Right ventricle myocardium superior (tissue), 1 donor: ENCODE measurements at regions not wholly inside any gene's neighbourhood (a gene's known extent, or its start where the extent isn't known, plus 50 kb on each side); places are given as distances from the start of the nearest gene placed in this dataset.
"Not testable (repeated sequence)": the region's sequence is repeated elsewhere in the genome, so short reads cannot be mapped to it uniquely, and the experiment has no call there.

Source experiments
- ATAC-seq: fragments of 200-7000 bp; cut with Tn5 transposase; one replicate; pipeline ENCODE4 v1.9.1; 2020; ENCODE audit warnings: mild to moderate bottlenecking; ENCODE audit not compliant: poor library complexity
- DNase-seq: peaks from one replicate; pipeline ENCODE4 v3.0.0-alpha.2; 2020
- intact Hi-C: fragments of 100-400 bp; cut with DNase I; formaldehyde crosslinking; loops from one replicate; pipeline ENCODE4 v1.11.2; 2022
- donor health status: DM: no; HTN: yes; CAD: no; lungs with severe emphysema.

- DNase-seq, result no peak
- intact Hi-C loops, result no loop called here
These were observed 70.8 kb downstream of the YTHDF1 start for GRCh38 chr20:63145156-63145555.

GRCh38 chr20:63142933-63143332 is 73.0 kb downstream of the YTHDF1 start:
- no peak for ATAC-seq
- DNase-seq, result no peak
- intact Hi-C loops, result no loop called here

More at GRCh38 chr20:63145156-63145555, 70.8 kb downstream of the YTHDF1 start:
- ATAC-seq, result no peak

GRCh38 chr20:63141531-63141930 is 74.4 kb downstream of the YTHDF1 start:
- DNase-seq (peak; percentile 19), ATAC-seq (no peak)
- intact Hi-C loops, result no loop called here

GRCh38 chr20:63140514-63141433 is 75.2 kb downstream of the YTHDF1 start:
- ATAC-seq (no peak), DNase-seq (peak; percentile 20)
- intact Hi-C loops, result no loop called here

GRCh38 chr20:63139837-63140236 is 76.1 kb downstream of the YTHDF1 start:
- ATAC-seq (no peak), DNase-seq (peak; percentile 20)
- intact Hi-C loops, result no loop called here

- DNase-seq (peak; percentile 12), ATAC-seq (no peak)
- intact Hi-C loops, result no loop called here
These were observed 76.6 kb downstream of the YTHDF1 start for GRCh38 chr20:63139356-63139755.

GRCh38 chr20:63138855-63139341 is 77.0 kb downstream of the YTHDF1 start:
- peak; percentile 8 for DNase-seq

GRCh38 chr20:63137851-63138415 is 78.0 kb downstream of the YTHDF1 start:
- ATAC-seq (no peak), DNase-seq (peak; percentile 13)
- intact Hi-C loops, result no loop called here

More at GRCh38 chr20:63138855-63139341, 77.0 kb downstream of the YTHDF1 start:
- ATAC-seq, result no peak
- intact Hi-C loops, result no loop called here

- intact Hi-C loops, result no loop called here
- DNase-seq, result peak; percentile 17
- ATAC-seq, result no peak
These were observed 79.6 kb downstream of the YTHDF1 start for GRCh38 chr20:63136296-63136695.

GRCh38 chr20:63135411-63135810 is 80.5 kb downstream of the YTHDF1 start:
- intact Hi-C loops, result no loop called here
- DNase-seq, result no peak
- ATAC-seq, result no peak

GRCh38 chr20:63134711-63135361 is 81.1 kb downstream of the YTHDF1 start:
- intact Hi-C loops, ATAC-seq, DNase-seq: not testable (repeated sequence)

- DNase-seq (no peak), ATAC-seq (no peak)
- intact Hi-C loops, result no loop called here
These were observed 81.7 kb downstream of the YTHDF1 start for GRCh38 chr20:63134201-63134612.

GRCh38 chr20:63133481-63134091 is 82.3 kb downstream of the YTHDF1 start:
- DNase-seq (no peak), ATAC-seq (no peak)
- intact Hi-C loops, result no loop called here

GRCh38 chr20:63132715-63133471 is 83.0 kb downstream of the YTHDF1 start:
- ATAC-seq (no peak), DNase-seq (no peak)
- intact Hi-C loops, result no loop called here

GRCh38 chr20:63132131-63132714 is 83.7 kb downstream of the YTHDF1 start:
- intact Hi-C loops, result no loop called here
- no peak for DNase-seq

GRCh38 chr20:63130658-63131577 is 85.0 kb downstream of the YTHDF1 start:
- DNase-seq (no peak), ATAC-seq (no peak)
- intact Hi-C loops, result no loop called here

More at GRCh38 chr20:63132131-63132714, 83.7 kb downstream of the YTHDF1 start:
- ATAC-seq, result no peak
